ENCODE measurements at regions not wholly inside any gene's neighbourhood (a gene's known extent, or its start where the extent isn't known, plus 50 kb on each side); places are given as distances from the start of the nearest gene placed in this dataset.

DNA sequence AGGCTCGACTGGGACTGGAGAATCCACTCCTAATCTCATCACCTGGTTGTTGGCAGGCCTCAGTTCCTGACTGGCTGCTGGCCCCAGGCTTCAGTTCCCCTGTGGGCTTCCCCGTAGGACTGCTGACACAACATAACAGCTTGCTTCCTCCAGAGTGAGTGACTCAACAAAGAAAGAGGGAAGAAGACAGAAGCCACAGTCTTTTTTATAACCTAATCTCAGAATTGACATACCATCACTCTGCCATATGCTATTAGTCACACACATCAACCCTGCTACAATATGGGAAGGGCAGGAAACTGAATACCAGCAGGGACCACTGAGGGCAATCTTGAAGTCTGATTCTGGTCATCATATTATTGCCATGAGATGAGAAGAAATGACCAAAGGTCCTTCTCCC lies 76.8 kb upstream of the SLC14A2 start:
- DNase-seq (ENCODE audit: low spot score), result no peak
- Histone ChIP-seq H3K4me1 (ENCODE audit: insufficient read depth, poor library complexity, severe bottlenecking) (no peaks in the 10 kb centered on the region), H3K9me3 (ENCODE audit: severe bottlenecking) (no peaks in the 10 kb centered on the region), H3K27me3 (ENCODE audit: insufficient read depth, poor library complexity, severe bottlenecking) (no peaks in the 10 kb centered on the region), H3K27ac (ENCODE audit: poor library complexity, severe bottlenecking) (no peak overlapping the region), H3K4me3 (ENCODE audit: severe bottlenecking) (no peak overlapping the region), H3K36me3 (ENCODE audit: low read depth) (no peaks in the 10 kb centered on the region)
- TF ChIP-seq, protein P1, sequence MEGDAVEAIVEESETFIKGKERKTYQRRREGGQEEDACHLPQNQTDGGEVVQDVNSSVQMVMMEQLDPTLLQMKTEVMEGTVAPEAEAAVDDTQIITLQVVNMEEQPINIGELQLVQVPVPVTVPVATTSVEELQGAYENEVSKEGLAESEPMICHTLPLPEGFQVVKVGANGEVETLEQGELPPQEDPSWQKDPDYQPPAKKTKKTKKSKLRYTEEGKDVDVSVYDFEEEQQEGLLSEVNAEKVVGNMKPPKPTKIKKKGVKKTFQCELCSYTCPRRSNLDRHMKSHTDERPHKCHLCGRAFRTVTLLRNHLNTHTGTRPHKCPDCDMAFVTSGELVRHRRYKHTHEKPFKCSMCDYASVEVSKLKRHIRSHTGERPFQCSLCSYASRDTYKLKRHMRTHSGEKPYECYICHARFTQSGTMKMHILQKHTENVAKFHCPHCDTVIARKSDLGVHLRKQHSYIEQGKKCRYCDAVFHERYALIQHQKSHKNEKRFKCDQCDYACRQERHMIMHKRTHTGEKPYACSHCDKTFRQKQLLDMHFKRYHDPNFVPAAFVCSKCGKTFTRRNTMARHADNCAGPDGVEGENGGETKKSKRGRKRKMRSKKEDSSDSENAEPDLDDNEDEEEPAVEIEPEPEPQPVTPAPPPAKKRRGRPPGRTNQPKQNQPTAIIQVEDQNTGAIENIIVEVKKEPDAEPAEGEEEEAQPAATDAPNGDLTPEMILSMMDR (IDR thresholded peaks at IDR 0.05; ENCODE audit: poor library complexity, severe bottlenecking), result no peak
- ATAC-seq (ENCODE audit: low read depth), result no peak

DNA sequence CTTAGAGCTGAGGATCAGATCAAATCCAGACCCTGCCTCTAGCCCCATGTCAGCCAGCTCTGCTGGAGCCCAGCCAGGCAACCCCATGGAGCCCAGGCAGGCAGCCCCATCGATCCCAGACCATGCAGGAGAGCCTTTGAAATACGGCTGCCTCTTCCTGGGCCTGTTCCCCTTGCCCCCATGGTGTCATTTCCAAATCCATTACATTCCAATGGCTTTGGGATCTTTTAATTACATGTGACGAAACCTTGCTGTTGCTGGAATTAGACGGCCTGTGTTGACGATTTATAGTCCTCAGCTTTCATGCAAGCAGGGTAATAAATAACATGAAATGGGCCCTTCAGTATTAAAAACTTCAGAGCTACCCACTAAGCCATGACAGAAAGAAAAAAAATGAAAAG lies 75.8 kb upstream of the SLC14A2 start:
- no peak overlapping the region for H3K27ac ChIP-seq (ENCODE audit: poor library complexity, severe bottlenecking)
- no peaks in the 10 kb centered on the region for H3K4me1 ChIP-seq (ENCODE audit: insufficient read depth, poor library complexity, severe bottlenecking)
- no peaks in the 10 kb centered on the region for H3K36me3 ChIP-seq (ENCODE audit: low read depth)
- DNase-seq (ENCODE audit: low spot score), result no peak
- TF ChIP-seq, protein P1 (IDR thresholded peaks at IDR 0.05; ENCODE audit: poor library complexity, severe bottlenecking), result no peak
- H3K27me3 ChIP-seq (ENCODE audit: insufficient read depth, poor library complexity, severe bottlenecking), result no peaks in the 10 kb centered on the region
- ATAC-seq (ENCODE audit: low read depth), result no peak
- no peaks in the 10 kb centered on the region for H3K9me3 ChIP-seq (ENCODE audit: severe bottlenecking)
- H3K4me3 ChIP-seq (ENCODE audit: severe bottlenecking), result no peak overlapping the region

DNA sequence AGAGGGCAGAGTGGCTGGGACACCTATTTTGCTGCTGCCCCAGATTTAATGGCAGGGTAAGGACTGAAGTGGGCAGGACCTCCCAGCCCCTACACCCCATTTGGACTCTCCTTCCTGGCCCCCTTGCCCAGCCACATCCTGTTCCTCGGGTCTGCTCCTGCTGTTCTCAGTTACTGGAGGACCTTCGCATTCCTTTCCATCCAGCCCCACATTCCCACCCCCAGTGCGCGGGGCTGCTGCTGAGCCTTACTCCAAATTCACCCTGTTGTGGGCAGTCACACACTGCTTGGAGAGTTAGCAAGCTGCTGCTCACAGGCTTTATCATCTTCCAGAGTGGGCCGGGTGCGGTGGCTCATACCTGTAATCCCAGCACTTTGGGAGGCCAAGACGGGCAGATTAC lies 75.2 kb upstream of the SLC14A2 start:
- DNase-seq (ENCODE audit: low spot score) (no peak), ATAC-seq (ENCODE audit: low read depth) (no peak)
- no peaks in the 10 kb centered on the region for H3K9me3 ChIP-seq (ENCODE audit: severe bottlenecking)
- TF ChIP-seq, protein P1 (IDR thresholded peaks at IDR 0.05; ENCODE audit: poor library complexity, severe bottlenecking), result no peak
- H3K27ac ChIP-seq (ENCODE audit: poor library complexity, severe bottlenecking), result no peak overlapping the region
- H3K27me3 ChIP-seq (ENCODE audit: insufficient read depth, poor library complexity, severe bottlenecking), result no peaks in the 10 kb centered on the region
- H3K4me1 ChIP-seq (ENCODE audit: insufficient read depth, poor library complexity, severe bottlenecking), result no peaks in the 10 kb centered on the region
- H3K4me3 ChIP-seq (ENCODE audit: severe bottlenecking), result no peak overlapping the region
- H3K36me3 ChIP-seq (ENCODE audit: low read depth), result no peaks in the 10 kb centered on the region

DNA sequence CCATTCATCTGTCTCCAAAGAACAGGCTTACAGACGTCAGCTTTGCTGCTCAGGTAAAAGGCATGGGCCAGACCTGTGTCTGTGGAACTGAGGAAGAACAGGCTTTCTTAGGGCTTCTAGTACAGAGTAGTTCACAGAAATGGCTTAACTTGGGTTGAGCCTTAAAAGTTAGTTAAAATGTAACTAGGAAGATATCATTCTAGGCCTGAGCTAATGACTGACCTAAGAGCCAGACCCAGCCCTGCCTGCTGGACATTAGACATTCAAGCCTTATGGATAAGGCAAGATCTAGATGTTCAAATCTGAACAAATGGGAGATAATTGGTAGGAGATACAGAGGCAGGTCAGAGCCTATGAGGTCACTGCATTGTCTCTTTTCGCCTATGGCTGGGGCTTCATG lies 73.9 kb upstream of the SLC14A2 start:
- TF ChIP-seq, protein P1 (IDR thresholded peaks at IDR 0.05; ENCODE audit: poor library complexity, severe bottlenecking), result no peak
- Histone ChIP-seq H3K4me3 (ENCODE audit: severe bottlenecking) (no peak overlapping the region), H3K4me1 (ENCODE audit: insufficient read depth, poor library complexity, severe bottlenecking) (no peaks in the 10 kb centered on the region), H3K27me3 (ENCODE audit: insufficient read depth, poor library complexity, severe bottlenecking) (no peaks in the 10 kb centered on the region), H3K27ac (ENCODE audit: poor library complexity, severe bottlenecking) (no peak overlapping the region), H3K9me3 (ENCODE audit: severe bottlenecking) (no peaks in the 10 kb centered on the region), H3K36me3 (ENCODE audit: low read depth) (no peaks in the 10 kb centered on the region)
- DNase-seq (ENCODE audit: low spot score), result no peak
- ATAC-seq (ENCODE audit: low read depth), result no peak

DNA sequence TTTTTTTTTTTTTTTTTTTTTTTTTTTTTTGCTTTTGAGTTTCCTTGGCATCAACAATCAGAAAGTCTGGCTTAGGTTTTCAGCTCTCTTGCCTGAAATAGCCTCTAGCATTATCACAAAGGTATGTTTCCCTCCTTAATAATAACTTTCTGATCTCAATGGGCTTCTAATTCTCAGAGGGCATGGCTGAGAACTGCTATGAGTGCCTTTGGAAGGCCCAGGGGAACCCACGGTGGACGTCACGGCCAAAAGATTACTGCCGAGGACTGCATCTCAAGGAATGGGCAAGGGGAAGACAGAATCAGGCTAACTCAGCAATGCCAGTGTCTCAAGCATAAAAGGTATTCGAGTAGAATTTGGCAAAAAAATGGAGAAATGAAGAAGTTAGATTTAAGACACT lies 73.2 kb upstream of the SLC14A2 start:
- ATAC-seq (ENCODE audit: low read depth), result no peak
- H3K27me3 ChIP-seq (ENCODE audit: insufficient read depth, poor library complexity, severe bottlenecking), result no peaks in the 10 kb centered on the region

More for the DNA sequence above, 73.2 kb upstream of the SLC14A2 start:
- H3K36me3 ChIP-seq (ENCODE audit: low read depth), result no peaks in the 10 kb centered on the region
- TF ChIP-seq, protein P1 (IDR thresholded peaks at IDR 0.05; ENCODE audit: poor library complexity, severe bottlenecking), result no peak
- no peaks in the 10 kb centered on the region for H3K4me1 ChIP-seq (ENCODE audit: insufficient read depth, poor library complexity, severe bottlenecking)
- no peak overlapping the region for H3K27ac ChIP-seq (ENCODE audit: poor library complexity, severe bottlenecking)
- H3K4me3 ChIP-seq (ENCODE audit: severe bottlenecking), result no peak overlapping the region
- no peaks in the 10 kb centered on the region for H3K9me3 ChIP-seq (ENCODE audit: severe bottlenecking)
- DNase-seq (ENCODE audit: low spot score), result no peak
